ENCODE measurements at regions not wholly inside any gene's neighbourhood (a gene's known extent, or its start where the extent isn't known, plus 50 kb on each side); places are given as distances from the start of the nearest gene placed in this dataset.

GRCh38 chr2:236775511-236775910 is 205.9 kb downstream of the ACKR3 start:
- DNase-seq = no peak
- H3K9me3 ChIP-seq = no peaks in the 10 kb centered on the region
- H3K27me3 ChIP-seq = peaks cover 0 to 3% of the 10 kb centered on the region in 2 donors
- H3K4me3 ChIP-seq = no peak overlapping the region
- intact Hi-C loops (cut with DNase I) = no loop called here
- TF ChIP-seq CTCF (IDR thresholded peaks at IDR 0.05) = no peak
- peaks cover 0 to 2% of the 10 kb centered on the region in 2 donors for H3K4me1 ChIP-seq
- ATAC-seq = no peak
- no peak overlapping the region for H3K27ac ChIP-seq
- no peaks in the 10 kb centered on the region for H3K36me3 ChIP-seq

- no peak for DNase-seq
- H3K4me1 ChIP-seq = peaks cover 0 to 2% of the 10 kb centered on the region in 2 donors
- H3K4me3 ChIP-seq = no peak overlapping the region
- no peak overlapping the region for H3K27ac ChIP-seq
- H3K36me3 ChIP-seq = no peaks in the 10 kb centered on the region
- intact Hi-C loops (cut with DNase I) = no loop called here
- no peak for TF ChIP-seq CTCF (IDR thresholded peaks at IDR 0.05)
- no peaks in the 10 kb centered on the region for H3K9me3 ChIP-seq
- no peak for ATAC-seq
- H3K27me3 ChIP-seq = peaks cover 0 to 3% of the 10 kb centered on the region in 2 donors
Observed at GRCh38 chr2:236776206-236776605, 206.6 kb downstream of the ACKR3 start.

GRCh38 chr2:236776695-236777251 is 207.1 kb downstream of the ACKR3 start:
- H3K9me3 ChIP-seq = no peaks in the 10 kb centered on the region
- H3K27ac ChIP-seq = no peak overlapping the region
- ATAC-seq (no peak), DNase-seq (no peak)
- H3K36me3 ChIP-seq = no peaks in the 10 kb centered on the region
- no peak for TF ChIP-seq CTCF (IDR thresholded peaks at IDR 0.05)
- H3K27me3 ChIP-seq = peaks cover 0 to 3% of the 10 kb centered on the region in 2 donors
- no peak overlapping the region for H3K4me3 ChIP-seq
- intact Hi-C loops (cut with DNase I) = no loop called here
- H3K4me1 ChIP-seq = peaks cover 0 to 2% of the 10 kb centered on the region in 2 donors

DNA sequence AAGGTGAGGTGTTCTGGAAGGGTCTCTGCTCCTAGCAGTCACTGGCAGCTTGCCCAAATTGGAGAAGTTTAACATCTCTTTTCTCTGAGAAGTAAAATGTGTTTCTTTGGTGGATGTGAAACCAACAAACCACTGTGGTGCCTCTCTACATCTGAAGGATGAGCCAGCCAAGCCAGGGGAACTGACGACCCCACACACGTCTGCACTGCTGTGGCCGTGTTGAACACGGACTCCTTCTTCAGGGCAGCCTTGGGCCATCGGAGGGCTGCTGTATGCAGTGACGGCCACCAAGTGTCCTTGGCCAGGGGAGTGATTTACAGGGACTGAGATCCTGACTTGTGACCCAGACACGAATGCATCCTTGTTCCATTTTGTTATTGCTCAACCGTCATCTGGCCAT is 207.8 kb downstream of the ACKR3 start:
- Histone ChIP-seq H3K36me3 (no peaks in the 10 kb centered on the region), H3K27ac (no peak overlapping the region), H3K27me3 (peaks cover 0 to 3% of the 10 kb centered on the region in 2 donors), H3K4me3 (no peak overlapping the region), H3K4me1 (peaks cover 0 to 2% of the 10 kb centered on the region in 2 donors), H3K9me3 (no peaks in the 10 kb centered on the region)
- no peak for TF ChIP-seq CTCF (IDR thresholded peaks at IDR 0.05)
- intact Hi-C loops (cut with DNase I) = no loop called here
- ATAC-seq (no peak), DNase-seq (no peak)

GRCh38 chr2:236781933-236782816 is 212.6 kb downstream of the ACKR3 start:
- intact Hi-C loops (cut with DNase I) = no loop called here
- no peak overlapping the region for H3K4me3 ChIP-seq
- TF ChIP-seq CTCF (IDR thresholded peaks at IDR 0.05) = no peak

More at GRCh38 chr2:236781933-236782816, 212.6 kb downstream of the ACKR3 start:
- no peak overlapping the region for H3K27ac ChIP-seq
- peaks cover 0 to 3% of the 10 kb centered on the region in 2 donors for H3K27me3 ChIP-seq
- H3K4me1 ChIP-seq = no peaks in the 10 kb centered on the region
- DNase-seq (no peak), ATAC-seq (peak; percentile 27)
- H3K9me3 ChIP-seq = no peaks in the 10 kb centered on the region
- no peaks in the 10 kb centered on the region for H3K36me3 ChIP-seq

All from left lung (tissue), 4 donors.